H9 (cell line): ENCODE measurements at regions not wholly inside any gene's neighbourhood (a gene's known extent, or its start where the extent isn't known, plus 50 kb on each side); places are given as distances from the start of the nearest gene placed in this dataset.

Experiments used
- DNase-seq: peaks from one replicate; pipeline ENCODE4 v3.0.0-alpha.2; 2017
- H2AFZ ChIP-seq: one replicate; pipeline ENCODE4 v1.6.1; 2013; ENCODE audit warnings: mild to moderate bottlenecking, low read length, control low read depth, moderate library complexity
- H2AK5ac ChIP-seq: 2 replicates; pipeline ENCODE4 v1.6.1; 2013; ENCODE audit warnings: low read length, control low read depth, mixed read lengths; ENCODE audit not compliant: insufficient read length
- H2BK120ac ChIP-seq: one replicate; pipeline ENCODE4 v1.6.1; 2013; ENCODE audit warnings: low read depth, mild to moderate bottlenecking, low read length, control low read depth, inconsistent platforms; ENCODE audit not compliant: poor library complexity, severe bottlenecking
- H2BK12ac ChIP-seq: 2 replicates; pipeline ENCODE4 v1.6.1; 2013; ENCODE audit warnings: low read length, control low read depth, mixed read lengths, low read depth; ENCODE audit not compliant: insufficient read length
- H2BK15ac ChIP-seq: 2 replicates; pipeline ENCODE4 v1.6.1; 2013; ENCODE audit warnings: low read depth, low read length, control low read depth
- H2BK20ac ChIP-seq: one replicate; pipeline ENCODE4 v1.6.1; 2013; ENCODE audit warnings: low read depth, mild to moderate bottlenecking, low read length, control low read depth, inconsistent platforms; ENCODE audit not compliant: poor library complexity, severe bottlenecking
- H2BK5ac ChIP-seq: 2 replicates; pipeline ENCODE4 v1.6.1; 2013; ENCODE audit warnings: low read length, control low read depth, mixed read lengths; ENCODE audit not compliant: insufficient read length
- H3K14ac ChIP-seq: 2 replicates; pipeline ENCODE4 v1.6.1; 2013; ENCODE audit warnings: low read length, control low read depth; ENCODE audit not compliant: insufficient read depth
- H3K18ac ChIP-seq: 2 replicates; pipeline ENCODE4 v1.6.1; 2013; ENCODE audit warnings: low read depth, mild to moderate bottlenecking, mixed read lengths, low read length, control low read depth; ENCODE audit not compliant: insufficient read length
- H3K23ac ChIP-seq: 2 replicates; pipeline ENCODE4 v1.6.1; 2013; ENCODE audit warnings: low read length, control low read depth, mixed read lengths, low read depth; ENCODE audit not compliant: insufficient read length
- H3K23me2 ChIP-seq: 2 replicates; pipeline ENCODE4 v1.6.1; 2013; ENCODE audit warnings: low read depth, mild to moderate bottlenecking, mixed read lengths, low read length, control low read depth; ENCODE audit not compliant: insufficient read length, poor library complexity, severe bottlenecking
- H3K27ac ChIP-seq: 2 replicates; pipeline ENCODE4 v1.5.1; 2013; ENCODE audit warnings: low read length, control low read depth, mixed read lengths, low read depth; ENCODE audit not compliant: insufficient read length
- H3K27me3 ChIP-seq: 2 replicates; pipeline ENCODE4 v1.6.1; 2013; ENCODE audit warnings: low read length, control low read depth, inconsistent platforms; ENCODE audit not compliant: insufficient read depth
- H3K4ac ChIP-seq: 2 replicates; pipeline ENCODE4 v1.6.1; 2013; ENCODE audit warnings: low read depth, mild to moderate bottlenecking, control low read depth, inconsistent platforms, low read length, moderate library complexity
- H3K4me1 ChIP-seq: 2 replicates; pipeline ENCODE4 v1.6.1; 2013; ENCODE audit warnings: low read length, control low read depth, inconsistent platforms; ENCODE audit not compliant: insufficient read depth
- H3K4me2 ChIP-seq: 2 replicates; pipeline ENCODE4 v1.6.1; 2013; ENCODE audit warnings: low read length, control low read depth, mixed read lengths; ENCODE audit not compliant: insufficient read length, insufficient read depth
- H3K56ac ChIP-seq: 2 replicates; pipeline ENCODE4 v1.6.1; 2013; ENCODE audit warnings: low read depth, mild to moderate bottlenecking, mixed read lengths, low read length, control low read depth; ENCODE audit not compliant: insufficient read length
- H3K79me1 ChIP-seq: 2 replicates; pipeline ENCODE4 v1.6.1; 2013; ENCODE audit warnings: low read depth, mild to moderate bottlenecking, moderate library complexity, low read length, control low read depth, inconsistent platforms; ENCODE audit not compliant: insufficient read depth, poor library complexity, severe bottlenecking
- H3K79me2 ChIP-seq: 2 replicates; pipeline ENCODE4 v1.6.1; 2013; ENCODE audit warnings: low read length, control low read depth, inconsistent platforms; ENCODE audit not compliant: insufficient read depth
- H3K9ac ChIP-seq: 2 replicates; pipeline ENCODE4 v1.6.1; 2013; ENCODE audit warnings: low read length, control low read depth, mixed read lengths; ENCODE audit not compliant: insufficient read length; ENCODE audit errors: extremely low read depth
- H3K9me3 ChIP-seq: one replicate; pipeline ENCODE4 v1.6.1; 2013; ENCODE audit warnings: low read depth, low read length, inconsistent platforms; ENCODE audit not compliant: control insufficient read depth
- H3T11ph ChIP-seq: one replicate; pipeline ENCODE4 v1.6.1; 2013; ENCODE audit warnings: mild to moderate bottlenecking, low read length, control low read depth, inconsistent platforms
- H4K20me1 ChIP-seq: one replicate; pipeline ENCODE4 v1.6.1; 2013; ENCODE audit not compliant: control insufficient read depth, insufficient read length, insufficient read depth
- H4K5ac ChIP-seq: 2 replicates; pipeline ENCODE4 v1.6.1; 2013; ENCODE audit warnings: low read depth, mild to moderate bottlenecking, mixed read lengths, low read length, control low read depth; ENCODE audit not compliant: insufficient read length
- H4K8ac ChIP-seq: replicated peaks from 2 replicates; pipeline ENCODE4 v1.6.1; 2013; ENCODE audit warnings: low read length, control low read depth, mixed read lengths, low read depth; ENCODE audit not compliant: insufficient read length
- H4K91ac ChIP-seq: 2 replicates; pipeline ENCODE4 v1.6.1; 2013; ENCODE audit warnings: low read depth, mild to moderate bottlenecking, moderate library complexity, mixed read lengths, low read length, control low read depth; ENCODE audit not compliant: insufficient read length
- H3K27ac Mint-ChIP-seq, 3 experiments: 2 replicates in 2 of 3; 3 replicates in 1 of 3; pipeline ENCODE4 v1.8.0; 2020 to 2021; ENCODE audit warnings: mixed read lengths in 3 of 3, mild to moderate bottlenecking in 1 of 3, moderate library complexity in 1 of 3
- H3K27me3 Mint-ChIP-seq: 2 replicates; pipeline ENCODE4 v1.8.0; 2021; ENCODE audit warnings: low read depth, mild to moderate bottlenecking, moderate library complexity, mixed read lengths
- H3K36me3 Mint-ChIP-seq, 3 experiments: 2 replicates in 2 of 3; 3 replicates in 1 of 3; pipeline ENCODE4 v1.8.0; 2020 to 2021; ENCODE audit warnings: low read depth in 3 of 3, mixed read lengths in 3 of 3; ENCODE audit not compliant: insufficient read depth in 1 of 3
- H3K4me1 Mint-ChIP-seq, 2 experiments: 2 replicates each; pipeline ENCODE4 v1.8.0; 2020; ENCODE audit warnings: mixed read lengths in 2 of 2
- H3K4me3 Mint-ChIP-seq, 2 experiments: 2 replicates in 1 of 2; 3 replicates in 1 of 2; pipeline ENCODE4 v1.8.0; 2020 to 2021; ENCODE audit warnings: mild to moderate bottlenecking in 2 of 2, mixed read lengths in 2 of 2, moderate library complexity in 1 of 2
- H3K9me3 Mint-ChIP-seq, 2 experiments: 2 replicates in 1 of 2; 3 replicates in 1 of 2; pipeline ENCODE4 v1.8.0; 2020; ENCODE audit warnings: mild to moderate bottlenecking in 2 of 2, mixed read lengths in 2 of 2, moderate library complexity in 1 of 2
- WGBS: extraction: QIAGEN DNeasy Blood & Tissue Kit; methylation state at CpG from one replicate; pipeline ENCODE4 v1.1.7; 2013; ENCODE audit warnings: missing lambda C conversion rate, low lambda C conversion rate, mixed read lengths; ENCODE audit not compliant: insufficient read length; ENCODE audit errors: extremely low coverage; 5-methylcytosine and 5-hydroxymethylcytosine counted together
- TF ChIP-seq, protein P1 (sequence below): fragments of 200-600 bp; sonication (generic); conservative IDR thresholded peaks from 3 replicates; pipeline ENCODE4 v1.8.0; 2021; ENCODE audit warnings: antibody characterized with exemption, mild to moderate bottlenecking

DNA sequence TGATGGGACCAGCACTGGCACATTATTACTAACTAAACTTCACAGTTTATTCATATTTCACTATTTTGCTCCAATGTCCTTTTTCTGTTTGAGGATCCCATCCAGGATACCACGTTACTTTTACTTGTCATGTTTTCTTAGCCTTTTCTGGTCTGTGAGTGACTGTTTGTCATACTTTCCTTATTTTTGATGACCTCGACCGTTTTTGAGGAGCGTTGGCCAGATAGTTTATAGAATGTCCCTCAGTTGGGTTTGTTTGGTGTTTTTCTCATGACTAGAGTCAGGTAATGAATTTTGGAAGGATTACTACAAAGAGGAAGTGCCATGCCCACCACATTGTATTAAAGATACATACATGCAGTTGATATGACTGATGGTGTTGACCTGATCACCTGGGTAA lies 199.4 kb upstream of the CCND2 start:
- no peak for DNase-seq
- Histone ChIP-seq H3T11ph (no peak overlapping the region), H2AFZ (no peak overlapping the region), H3K9me3 (no peaks in the 10 kb centered on the region), H3K27me3 (no peaks in the 10 kb centered on the region), H3K4me2 (no peak overlapping the region), H3K23me2 (no peaks in the 10 kb centered on the region), H3K18ac (no peak overlapping the region), H4K5ac (no peak overlapping the region), H2BK12ac (no peak overlapping the region), H4K8ac (no peak overlapping the region), H2BK20ac (no peak overlapping the region), H3K79me1 (no peaks in the 10 kb centered on the region), H3K27ac (no peak overlapping the region), H3K56ac (no peak overlapping the region), H2AK5ac (no peak overlapping the region), H4K20me1 (no peaks in the 10 kb centered on the region), H3K9ac (no peak overlapping the region), H3K79me2 (no peaks in the 10 kb centered on the region), H3K4me1 (no peaks in the 10 kb centered on the region), H4K91ac (no peak overlapping the region), H2BK5ac (no peak overlapping the region), H3K14ac (no peak overlapping the region), H3K4ac (no peak overlapping the region), H2BK120ac (no peak overlapping the region), H2BK15ac (no peak overlapping the region), H3K23ac (no peak overlapping the region)
- H3K4me3 Mint-ChIP-seq, result no peak overlapping the region
- TF ChIP-seq, protein P1, sequence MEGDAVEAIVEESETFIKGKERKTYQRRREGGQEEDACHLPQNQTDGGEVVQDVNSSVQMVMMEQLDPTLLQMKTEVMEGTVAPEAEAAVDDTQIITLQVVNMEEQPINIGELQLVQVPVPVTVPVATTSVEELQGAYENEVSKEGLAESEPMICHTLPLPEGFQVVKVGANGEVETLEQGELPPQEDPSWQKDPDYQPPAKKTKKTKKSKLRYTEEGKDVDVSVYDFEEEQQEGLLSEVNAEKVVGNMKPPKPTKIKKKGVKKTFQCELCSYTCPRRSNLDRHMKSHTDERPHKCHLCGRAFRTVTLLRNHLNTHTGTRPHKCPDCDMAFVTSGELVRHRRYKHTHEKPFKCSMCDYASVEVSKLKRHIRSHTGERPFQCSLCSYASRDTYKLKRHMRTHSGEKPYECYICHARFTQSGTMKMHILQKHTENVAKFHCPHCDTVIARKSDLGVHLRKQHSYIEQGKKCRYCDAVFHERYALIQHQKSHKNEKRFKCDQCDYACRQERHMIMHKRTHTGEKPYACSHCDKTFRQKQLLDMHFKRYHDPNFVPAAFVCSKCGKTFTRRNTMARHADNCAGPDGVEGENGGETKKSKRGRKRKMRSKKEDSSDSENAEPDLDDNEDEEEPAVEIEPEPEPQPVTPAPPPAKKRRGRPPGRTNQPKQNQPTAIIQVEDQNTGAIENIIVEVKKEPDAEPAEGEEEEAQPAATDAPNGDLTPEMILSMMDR, result no peak
- no CpG with 5 or more reads among the region's 4 CpGs for WGBS
- H3K36me3 Mint-ChIP-seq, result peaks cover 0 to 8% (median 0%) of the 10 kb centered on the region in 3 experiments; a peak in 3 of 7 replicates
- H3K9me3 Mint-ChIP-seq, result peaks cover 6 to 18% of the 10 kb centered on the region in 2 experiments
- H3K27ac Mint-ChIP-seq, result no peak overlapping the region
- no peaks in the 10 kb centered on the region for H3K27me3 Mint-ChIP-seq
- no peaks in the 10 kb centered on the region for H3K4me1 Mint-ChIP-seq
